Coronary artery (tissue), 2 donors: ENCODE measurements at regions not wholly inside any gene's neighbourhood (a gene's known extent, or its start where the extent isn't known, plus 50 kb on each side); places are given as distances from the start of the nearest gene placed in this dataset.

Experiments used
- DNase-seq: peaks from one replicate; pipeline ENCODE4 v3.0.0-alpha.2; 2017; ENCODE audit warnings: low spot score
- H3K27ac ChIP-seq, 2 donors: fragments of 200-600 bp; sonication (generic); one replicate each; pipeline ENCODE4 v1.5.1; 2016 to 2019
- H3K4me3 ChIP-seq: fragments of 200-600 bp; sonication (generic); 2 replicates; pipeline ENCODE4 v1.5.1; 2016; ENCODE audit warnings: mild to moderate bottlenecking, moderate library complexity
- CTCF ChIP-seq: fragments of 200-600 bp; sonication (generic); IDR thresholded peaks from one replicate; pipeline ENCODE4 v1.5.1; 2019; ENCODE audit warnings: antibody characterized with exemption

GRCh38 chr3:127390365-127391025 is 102.6 kb upstream of the PRR20G start:
- no peak for TF ChIP-seq CTCF
- Histone ChIP-seq H3K4me3 (no peak overlapping the region), H3K27ac (no peak overlapping the region)
- DNase-seq: no peak

- DNase-seq: no peak
- Histone ChIP-seq H3K4me3 (no peak overlapping the region), H3K27ac (no peak overlapping the region)
- TF ChIP-seq CTCF: no peak
Observed at GRCh38 chr3:127389913-127390312, 102.1 kb upstream of the PRR20G start.

- no peak overlapping the region for H3K27ac ChIP-seq
- TF ChIP-seq CTCF: no peak
- DNase-seq: no peak
- no peak overlapping the region for H3K4me3 ChIP-seq
Observed at GRCh38 chr3:127389420-127389819, 101.6 kb upstream of the PRR20G start.

GRCh38 chr3:127388427-127388826 is 100.6 kb upstream of the PRR20G start:
- peak; percentile 43 for DNase-seq
- Histone ChIP-seq H3K4me3 (no peak overlapping the region), H3K27ac (no peak overlapping the region)
- TF ChIP-seq CTCF: no peak

GRCh38 chr3:127387556-127388153 is 99.8 kb upstream of the PRR20G start:
- no peak for DNase-seq
- TF ChIP-seq CTCF: no peak
- H3K4me3 ChIP-seq: no peak overlapping the region
- no peak overlapping the region for H3K27ac ChIP-seq

- peak; percentile 58 for DNase-seq
- no peak for TF ChIP-seq CTCF
- H3K27ac ChIP-seq: no peak overlapping the region
- H3K4me3 ChIP-seq: no peak overlapping the region
Observed at GRCh38 chr3:127387119-127387518, 99.3 kb upstream of the PRR20G start.

GRCh38 chr3:127386490-127386889 is 98.6 kb upstream of the PRR20G start:
- no peak overlapping the region for H3K4me3 ChIP-seq
- TF ChIP-seq CTCF: no peak
- no peak for DNase-seq
- H3K27ac ChIP-seq: no peak overlapping the region
